ENCODE measurements at regions not wholly inside any gene's neighbourhood (a gene's known extent, or its start where the extent isn't known, plus 50 kb on each side); places are given as distances from the start of the nearest gene placed in this dataset.

GRCh38 chr2:228268301-228268700 is 86.8 kb upstream of the SPHKAP start:
- Histone ChIP-seq H3K36me3 (no peaks in the 10 kb centered on the region), H3K4me1 (no peaks in the 10 kb centered on the region), H3K27me3 (no peaks in the 10 kb centered on the region), H3K27ac (no peak overlapping the region), H3K4me3 (no peak overlapping the region), H3K9me3 (no peaks in the 10 kb centered on the region), H3K9ac (ENCODE audit: low read depth in 2 of 2, low read length in 2 of 2) (no peak overlapping the region)
- intact Hi-C loops (cut with DNase I) = no loop called here
- no peak for TF ChIP-seq CTCF (IDR thresholded peaks at IDR 0.05)
- no peak for DNase-seq

GRCh38 chr2:228263156-228263555 is 81.7 kb upstream of the SPHKAP start:
- Histone ChIP-seq H3K4me3 (no peak overlapping the region), H3K9me3 (no peaks in the 10 kb centered on the region), H3K4me1 (no peaks in the 10 kb centered on the region), H3K27me3 (no peaks in the 10 kb centered on the region), H3K27ac (no peak overlapping the region), H3K9ac (ENCODE audit: low read depth in 2 of 2, low read length in 2 of 2) (no peak overlapping the region), H3K36me3 (no peaks in the 10 kb centered on the region)
- no peak for DNase-seq
- intact Hi-C loops (cut with DNase I) = no loop called here
- TF ChIP-seq CTCF (IDR thresholded peaks at IDR 0.05) = no peak

- H3K36me3 ChIP-seq = no peaks in the 10 kb centered on the region
- H3K27me3 ChIP-seq = no peaks in the 10 kb centered on the region
- no peak for DNase-seq
- no peak overlapping the region for H3K4me3 ChIP-seq
- no peak overlapping the region for H3K27ac ChIP-seq
- H3K9me3 ChIP-seq = no peaks in the 10 kb centered on the region
- TF ChIP-seq CTCF (IDR thresholded peaks at IDR 0.05) = no peak
- H3K4me1 ChIP-seq = no peaks in the 10 kb centered on the region
- H3K9ac ChIP-seq (ENCODE audit: low read depth in 2 of 2, low read length in 2 of 2) = no peak overlapping the region
- intact Hi-C loops (cut with DNase I) = no loop called here
These were observed 80.1 kb upstream of the SPHKAP start for GRCh38 chr2:228261546-228261945.

GRCh38 chr2:228257379-228257778 is 75.9 kb upstream of the SPHKAP start:
- no peak for DNase-seq
- Histone ChIP-seq H3K4me3 (no peak overlapping the region), H3K4me1 (no peaks in the 10 kb centered on the region), H3K27ac (no peak overlapping the region), H3K36me3 (no peaks in the 10 kb centered on the region), H3K27me3 (no peaks in the 10 kb centered on the region), H3K9ac (ENCODE audit: low read depth in 2 of 2, low read length in 2 of 2) (no peak overlapping the region), H3K9me3 (no peaks in the 10 kb centered on the region)
- no peak for TF ChIP-seq CTCF (IDR thresholded peaks at IDR 0.05)
- intact Hi-C loops (cut with DNase I) = no loop called here

- Histone ChIP-seq H3K4me3 (no peak overlapping the region), H3K36me3 (no peaks in the 10 kb centered on the region), H3K27me3 (no peaks in the 10 kb centered on the region), H3K4me1 (no peaks in the 10 kb centered on the region), H3K9me3 (no peaks in the 10 kb centered on the region), H3K9ac (ENCODE audit: low read depth in 2 of 2, low read length in 2 of 2) (no peak overlapping the region), H3K27ac (no peak overlapping the region)
- intact Hi-C loops (cut with DNase I) = no loop called here
- DNase-seq = no peak
- TF ChIP-seq CTCF (IDR thresholded peaks at IDR 0.05) = no peak
These were observed 72.3 kb upstream of the SPHKAP start for GRCh38 chr2:228253752-228254151.

- H3K27ac ChIP-seq = no peak overlapping the region
- no peaks in the 10 kb centered on the region for H3K27me3 ChIP-seq
- H3K9me3 ChIP-seq = no peaks in the 10 kb centered on the region
- H3K4me3 ChIP-seq = no peak overlapping the region
- no peaks in the 10 kb centered on the region for H3K36me3 ChIP-seq
- TF ChIP-seq CTCF (IDR thresholded peaks at IDR 0.05) = no peak
- intact Hi-C loops (cut with DNase I) = no loop called here
- no peak overlapping the region for H3K9ac ChIP-seq (ENCODE audit: low read depth in 2 of 2, low read length in 2 of 2)
- no peaks in the 10 kb centered on the region for H3K4me1 ChIP-seq
- no peak for DNase-seq
These were observed 65.8 kb upstream of the SPHKAP start for GRCh38 chr2:228247335-228247734.
